Stomach (tissue), 4 donors: ENCODE measurements at regions not wholly inside any gene's neighbourhood (a gene's known extent, or its start where the extent isn't known, plus 50 kb on each side); places are given as distances from the start of the nearest gene placed in this dataset.

ENCODE experiments used
- EP300 ChIP-seq: sonication (generic); formaldehyde crosslinking; IDR thresholded peaks from one replicate; pipeline ENCODE4 v1.6.1; 2017; ENCODE audit warnings: antibody characterized with exemption
- POLR2A ChIP-seq, 4 donors: fragments of 450-650 bp; IDR thresholded peaks; one replicate each; pipeline ENCODE4 v1.6.1; 2016; ENCODE audit warnings: antibody characterized with exemption in 4 of 4, control low read depth in 2 of 4, mild to moderate bottlenecking in 1 of 4, moderate library complexity in 1 of 4
- TF ChIP-seq, protein P1 (sequence below), 7 experiments: fragments of 450-650 bp in 4 of 7; fragments of 200-600 bp in 3 of 7; sonication (generic) in 3 of 7; IDR thresholded peaks; one replicate each; pipeline ENCODE4 v1.5.1; 2016 to 2019; ENCODE audit warnings: antibody characterized with exemption in 7 of 7, control low read depth in 2 of 7, mild to moderate bottlenecking in 1 of 7

DNA sequence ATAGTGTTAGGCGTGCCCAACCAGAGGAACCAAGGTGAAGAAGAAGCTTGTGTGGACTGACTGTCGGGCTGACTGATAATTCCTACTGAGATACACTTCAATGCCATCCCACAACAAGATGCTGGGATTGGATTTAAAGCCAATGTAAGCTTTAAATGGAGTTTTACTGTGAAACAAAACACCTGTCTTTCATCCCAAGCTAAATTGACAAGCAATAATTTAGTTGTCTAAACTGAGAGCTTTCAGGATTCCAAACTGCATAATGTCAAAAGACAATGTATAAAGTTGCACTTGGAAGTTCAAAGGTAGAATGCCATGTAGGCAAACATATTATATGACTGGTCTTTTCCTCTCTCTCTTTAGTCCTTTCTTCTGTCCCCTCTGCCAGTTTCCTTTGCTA is 1025.3 kb upstream of the FANCL start:
- TF ChIP-seq, protein P1, sequence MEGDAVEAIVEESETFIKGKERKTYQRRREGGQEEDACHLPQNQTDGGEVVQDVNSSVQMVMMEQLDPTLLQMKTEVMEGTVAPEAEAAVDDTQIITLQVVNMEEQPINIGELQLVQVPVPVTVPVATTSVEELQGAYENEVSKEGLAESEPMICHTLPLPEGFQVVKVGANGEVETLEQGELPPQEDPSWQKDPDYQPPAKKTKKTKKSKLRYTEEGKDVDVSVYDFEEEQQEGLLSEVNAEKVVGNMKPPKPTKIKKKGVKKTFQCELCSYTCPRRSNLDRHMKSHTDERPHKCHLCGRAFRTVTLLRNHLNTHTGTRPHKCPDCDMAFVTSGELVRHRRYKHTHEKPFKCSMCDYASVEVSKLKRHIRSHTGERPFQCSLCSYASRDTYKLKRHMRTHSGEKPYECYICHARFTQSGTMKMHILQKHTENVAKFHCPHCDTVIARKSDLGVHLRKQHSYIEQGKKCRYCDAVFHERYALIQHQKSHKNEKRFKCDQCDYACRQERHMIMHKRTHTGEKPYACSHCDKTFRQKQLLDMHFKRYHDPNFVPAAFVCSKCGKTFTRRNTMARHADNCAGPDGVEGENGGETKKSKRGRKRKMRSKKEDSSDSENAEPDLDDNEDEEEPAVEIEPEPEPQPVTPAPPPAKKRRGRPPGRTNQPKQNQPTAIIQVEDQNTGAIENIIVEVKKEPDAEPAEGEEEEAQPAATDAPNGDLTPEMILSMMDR (IDR thresholded peaks at IDR 0.05): no peak
- no peak for TF ChIP-seq POLR2A (IDR thresholded peaks at IDR 0.05)
- no peak for TF ChIP-seq EP300
